SK-N-SH (cell line): ENCODE measurements at regions not wholly inside any gene's neighbourhood (a gene's known extent, or its start where the extent isn't known, plus 50 kb on each side); places are given as distances from the start of the nearest gene placed in this dataset.

Experiments
- CTCF ChIA-PET: fragments of 300-600, 350-600 bp; formaldehyde crosslinking; extraction: SDS; loops from one replicate; lab custom pipeline; 2021; lab: Yijun Ruan, JAX
- POLR2A ChIA-PET: fragments of 350-600 bp; sonication (Branson Sonifier 250); formaldehyde crosslinking; extraction: SDS; loops from one replicate; lab custom pipeline; 2020; ENCODE audit warnings: antibody characterized with exemption, inconsistent platforms; lab: Yijun Ruan, JAX
- DNase-seq: peaks from one replicate; pipeline ENCODE4 v3.0.0; 2012
- H2AFZ ChIP-seq: fragments of 200-600 bp; sonication (generic); 2 replicates; pipeline ENCODE4 v1.8.1; 2016; ENCODE audit warnings: antibody characterized with exemption, mild to moderate bottlenecking, low read depth
- H3F3A ChIP-seq: fragments of 200-600 bp; sonication (generic); replicated peaks from 2 replicates; pipeline ENCODE3; 2016; ENCODE audit warnings: antibody characterized with exemption, mild to moderate bottlenecking; ENCODE audit not compliant: insufficient read depth
- H3K27ac ChIP-seq, 2 experiments: fragments of 200-500 bp in 1 of 2; fragments of 200-600 bp in 1 of 2; sonication (Bioruptor generic) in 1 of 2; sonication (generic), shearing (Covaris generic) in 1 of 2; 2 replicates each; pipeline versions ENCODE4 v1.5.1 to v1.6.1; 2014 to 2016; ENCODE audit warnings: low read depth in 2 of 2, inconsistent platforms in 1 of 2, low read length in 1 of 2, mild to moderate bottlenecking in 1 of 2, mixed read lengths in 1 of 2
- H3K27me3 ChIP-seq: fragments of 200-600 bp; sonication (generic), shearing (Covaris generic); 2 replicates; pipeline ENCODE4 v1.6.1; 2016; ENCODE audit warnings: mixed run types; ENCODE audit not compliant: insufficient read depth
- H3K36me3 ChIP-seq, 2 experiments: fragments of 200-500 bp in 1 of 2; fragments of 200-600 bp in 1 of 2; sonication (Bioruptor generic) in 1 of 2; sonication (generic) in 1 of 2; replicated peaks in 1 of 2; 2 replicates each; pipeline versions ENCODE3 to v1.5.1; 2014 to 2016; ENCODE audit warnings: low read length in 1 of 2, mild to moderate bottlenecking in 1 of 2; ENCODE audit not compliant: insufficient read depth in 2 of 2, control insufficient read depth in 1 of 2
- H3K4me1 ChIP-seq, 2 experiments: fragments of 200-500 bp in 1 of 2; fragments of 200-600 bp in 1 of 2; sonication (Bioruptor generic) in 1 of 2; sonication (generic), shearing (Covaris generic) in 1 of 2; 2 replicates each; pipeline versions ENCODE4 v1.5.1 to v1.6.1; 2014 to 2016; ENCODE audit warnings: low read depth in 1 of 2, low read length in 1 of 2, mixed run types in 1 of 2; ENCODE audit not compliant: insufficient read depth in 2 of 2, control insufficient read depth in 1 of 2
- H3K4me2 ChIP-seq: fragments of 200-600 bp; sonication (generic), shearing (Covaris generic); 2 replicates; pipeline ENCODE4 v1.6.1; 2017; ENCODE audit warnings: mixed run types
- H3K4me3 ChIP-seq, 2 experiments: fragments of 200-500 bp in 1 of 2; fragments of 200-600 bp in 1 of 2; sonication (Bioruptor generic) in 1 of 2; sonication (generic), shearing (Covaris generic) in 1 of 2; 2 replicates each; pipeline versions ENCODE4 v1.5.1 to v1.8.1; 2014 to 2016; ENCODE audit warnings: low read depth in 2 of 2, inconsistent platforms in 1 of 2, low read length in 1 of 2, mild to moderate bottlenecking in 1 of 2, mixed read lengths in 1 of 2, moderate library complexity in 1 of 2
- H3K79me2 ChIP-seq: fragments of 200-600 bp; sonication (generic); 2 replicates; pipeline ENCODE4 v1.8.1; 2017; ENCODE audit warnings: mild to moderate bottlenecking; ENCODE audit not compliant: insufficient read depth
- H3K9ac ChIP-seq: fragments of 200-600 bp; sonication (generic); 2 replicates; pipeline ENCODE4 v1.6.1; 2017; ENCODE audit warnings: mixed run types
- H3K9me2 ChIP-seq: fragments of 200-600 bp; sonication (generic); 2 replicates; pipeline ENCODE4 v1.6.1; 2017; ENCODE audit warnings: mixed run types
- H3K9me3 ChIP-seq: fragments of 200-600 bp; sonication (generic); 2 replicates; pipeline ENCODE4 v1.6.1; 2017; ENCODE audit warnings: mixed run types, mild to moderate bottlenecking, moderate library complexity
- H4K20me1 ChIP-seq: fragments of 200-600 bp; sonication (generic); 2 replicates; pipeline ENCODE4 v1.6.1; 2017; ENCODE audit warnings: mild to moderate bottlenecking, mixed run types; ENCODE audit not compliant: insufficient read depth
- CTCF ChIP-seq: fragments of 200-600 bp; sonication (generic); IDR thresholded peaks from 2 replicates; pipeline ENCODE4 v1.6.1; 2017; ENCODE audit warnings: antibody characterized with exemption, mild to moderate bottlenecking, moderate library complexity
- ELF1 ChIP-seq: IDR thresholded peaks from 2 replicates; pipeline ENCODE4 v1.4.0; 2012
- EP300 ChIP-seq, 2 experiments: IDR thresholded peaks; 2 replicates each; pipeline versions ENCODE4 v1.4.0 to v1.6.1; 2012; ENCODE audit warnings: borderline replicate concordance in 1 of 2, low read depth in 1 of 2, low read length in 1 of 2
- FOSL2 ChIP-seq: IDR thresholded peaks from 2 replicates; pipeline ENCODE4 v1.4.0; 2012; ENCODE audit warnings: low read depth, mild to moderate bottlenecking, moderate library complexity, borderline replicate concordance
- FOXM1 ChIP-seq: IDR thresholded peaks from 2 replicates; pipeline ENCODE4 v1.4.0; 2012; ENCODE audit warnings: low read depth, mild to moderate bottlenecking
- GABPA ChIP-seq: IDR thresholded peaks from 2 replicates; pipeline ENCODE4 v1.4.0; 2012; ENCODE audit warnings: low read depth, mild to moderate bottlenecking
- GATA2 ChIP-seq: sonication (generic); formaldehyde crosslinking; IDR thresholded peaks from 2 replicates; pipeline ENCODE4 v1.5.0; 2020; ENCODE audit warnings: mild to moderate bottlenecking, missing genetic modification reagents
- MAX ChIP-seq: IDR thresholded peaks from 2 replicates; pipeline ENCODE4 v1.4.0; 2012; ENCODE audit warnings: low read depth
- MEF2A ChIP-seq: IDR thresholded peaks from 2 replicates; pipeline ENCODE4 v1.4.0; 2012; ENCODE audit warnings: low read depth, borderline replicate concordance
- MXI1 ChIP-seq: IDR thresholded peaks from 2 replicates; pipeline ENCODE4 v1.6.1; 2012; ENCODE audit warnings: mild to moderate bottlenecking, low read depth, low read length, improper control_type of control experiment
- NFIC ChIP-seq: IDR thresholded peaks from 2 replicates; pipeline ENCODE4 v1.4.0; 2012; ENCODE audit warnings: borderline replicate concordance
- POLR2AphosphoS5 ChIP-seq: IDR thresholded peaks from 2 replicates; pipeline ENCODE4 v1.6.1; 2012; ENCODE audit warnings: low read depth, low read length
- RAD21 ChIP-seq: IDR thresholded peaks from 2 replicates; pipeline ENCODE4 v1.6.1; 2012; ENCODE audit warnings: mild to moderate bottlenecking, low read length
- RCOR1 ChIP-seq: fragments of 150-350 bp; IDR thresholded peaks from 2 replicates; pipeline ENCODE4 v1.6.1; 2017; ENCODE audit warnings: antibody characterized with exemption, low read length
- RXRA ChIP-seq: IDR thresholded peaks from 2 replicates; pipeline ENCODE4 v1.4.0; 2012; ENCODE audit warnings: low read depth, mild to moderate bottlenecking, borderline replicate concordance
- SIN3A ChIP-seq: IDR thresholded peaks from 2 replicates; pipeline ENCODE4 v1.6.1; 2012; ENCODE audit warnings: low read depth, mild to moderate bottlenecking, low read length, moderate library complexity, borderline replicate concordance
- TAF1 ChIP-seq: IDR thresholded peaks from 2 replicates; pipeline ENCODE4 v1.6.1; 2012; ENCODE audit warnings: low read depth, mild to moderate bottlenecking, low read length, moderate library complexity, borderline replicate concordance
- TCF12 ChIP-seq: IDR thresholded peaks from 2 replicates; pipeline ENCODE4 v1.4.0; 2012
- TEAD4 ChIP-seq: IDR thresholded peaks from 2 replicates; pipeline ENCODE4 v1.4.0; 2012; ENCODE audit warnings: mild to moderate bottlenecking, borderline replicate concordance; ENCODE audit not compliant: insufficient read depth
- USF1 ChIP-seq: IDR thresholded peaks from 2 replicates; pipeline ENCODE4 v1.4.0; 2012; ENCODE audit warnings: low read depth, borderline replicate concordance
- YY1 ChIP-seq: IDR thresholded peaks from 2 replicates; pipeline ENCODE4 v1.4.0; 2012; ENCODE audit warnings: low read depth, mild to moderate bottlenecking
- WGBS: methylation state at CpG from one replicate; pipeline ENCODE4 v1.1.6; 2017; ENCODE audit warnings: low lambda C conversion rate; 5-methylcytosine and 5-hydroxymethylcytosine counted together
- TF ChIP-seq, protein P1 (sequence below): IDR thresholded peaks from 2 replicates; pipeline ENCODE4; 2012

GRCh38 chr11:88433536-88434230 is 96.1 kb upstream of the CTSC start:
- Histone ChIP-seq H3K27ac (no peak overlapping the region), H3K36me3 (no peaks in the 10 kb centered on the region), H3K4me1 (no peaks in the 10 kb centered on the region)
- 77% methylated on average over 10 of the region's 13 CpGs for WGBS
- TF ChIP-seq RAD21: no peak
- no peak for TF ChIP-seq TEAD4
- TF ChIP-seq SIN3A: no peak
- no peak for TF ChIP-seq USF1
- TF ChIP-seq POLR2AphosphoS5: no peak
- TF ChIP-seq GABPA: no peak
- TF ChIP-seq ELF1: no peak
- TF ChIP-seq MEF2A: no peak
- no peak for TF ChIP-seq TAF1
- TF ChIP-seq FOXM1: no peak
- no peak for TF ChIP-seq RCOR1
- TF ChIP-seq, protein P1, sequence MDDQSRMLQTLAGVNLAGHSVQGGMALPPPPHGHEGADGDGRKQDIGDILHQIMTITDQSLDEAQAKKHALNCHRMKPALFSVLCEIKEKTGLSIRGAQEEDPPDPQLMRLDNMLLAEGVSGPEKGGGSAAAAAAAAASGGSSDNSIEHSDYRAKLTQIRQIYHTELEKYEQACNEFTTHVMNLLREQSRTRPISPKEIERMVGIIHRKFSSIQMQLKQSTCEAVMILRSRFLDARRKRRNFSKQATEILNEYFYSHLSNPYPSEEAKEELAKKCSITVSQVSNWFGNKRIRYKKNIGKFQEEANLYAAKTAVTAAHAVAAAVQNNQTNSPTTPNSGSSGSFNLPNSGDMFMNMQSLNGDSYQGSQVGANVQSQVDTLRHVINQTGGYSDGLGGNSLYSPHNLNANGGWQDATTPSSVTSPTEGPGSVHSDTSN: no peak
- no peak for TF ChIP-seq YY1
- TF ChIP-seq RXRA: no peak
- TF ChIP-seq, all 33 proteins: peak for 0
- Histone ChIP-seq H4K20me1 (no peaks in the 10 kb centered on the region), H3F3A (no peaks in the 10 kb centered on the region), H3K9ac (no peak overlapping the region), H3K9me2 (no peaks in the 10 kb centered on the region), H3K4me2 (no peak overlapping the region), H3K79me2 (no peaks in the 10 kb centered on the region), H2AFZ (no peak overlapping the region), H3K4me3 (no peak overlapping the region), H3K9me3 (no peaks in the 10 kb centered on the region), H3K27me3 (no peaks in the 10 kb centered on the region)
- ChIA-PET CTCF (no interaction called here), POLR2A (no interaction called here)
- no peak for DNase-seq

- peak; percentile 3 for DNase-seq
- ChIA-PET POLR2A (no interaction called here), CTCF (interaction anchor here (0.7 to 1.2 kb wide), 3 partner anchors 15 to 1740 kb away, joined by 3 to 4 read pairs (median 3); no protein-coding TSS in a partner anchor)
- TF ChIP-seq RAD21 (no peak), FOSL2 (no peak), GATA2 (CRISPR knock-in tag) (no peak), TCF12 (no peak), NFIC (no peak), CTCF (no peak), TAF1 (no peak), EP300 (IDR thresholded peaks at IDR 0.05; ENCODE audit: borderline replicate concordance in 1 of 2, low read depth in 1 of 2, low read length in 1 of 2) (no peak), MAX (no peak), RCOR1 (no peak), FOXM1 (no peak), MXI1 (no peak)
- TF ChIP-seq, protein P1: no peak
Observed at GRCh38 chr11:88431675-88432341, 94.3 kb upstream of the CTSC start.

More at GRCh38 chr11:88431675-88432341, 94.3 kb upstream of the CTSC start:
- no peak overlapping the region for H3K4me3 ChIP-seq
- no peaks in the 10 kb centered on the region for H3K4me1 ChIP-seq
- H3K36me3 ChIP-seq: no peaks in the 10 kb centered on the region
- no peak overlapping the region for H3K27ac ChIP-seq
- H3K27me3 ChIP-seq: no peaks in the 10 kb centered on the region
- no peaks in the 10 kb centered on the region for H3K9me3 ChIP-seq
- no peak overlapping the region for H3K4me2 ChIP-seq
- no peak overlapping the region for H3K9ac ChIP-seq
- no peaks in the 10 kb centered on the region for H3K79me2 ChIP-seq
- WGBS: 80% methylated on average over 9 of the region's 9 CpGs
- H3K9me2 ChIP-seq: no peaks in the 10 kb centered on the region
- H4K20me1 ChIP-seq: no peaks in the 10 kb centered on the region
- no peak overlapping the region for H2AFZ ChIP-seq
- no peaks in the 10 kb centered on the region for H3F3A ChIP-seq
